ENCODE measurements at regions not wholly inside any gene's neighbourhood (a gene's known extent, or its start where the extent isn't known, plus 50 kb on each side); places are given as distances from the start of the nearest gene placed in this dataset.

DNA sequence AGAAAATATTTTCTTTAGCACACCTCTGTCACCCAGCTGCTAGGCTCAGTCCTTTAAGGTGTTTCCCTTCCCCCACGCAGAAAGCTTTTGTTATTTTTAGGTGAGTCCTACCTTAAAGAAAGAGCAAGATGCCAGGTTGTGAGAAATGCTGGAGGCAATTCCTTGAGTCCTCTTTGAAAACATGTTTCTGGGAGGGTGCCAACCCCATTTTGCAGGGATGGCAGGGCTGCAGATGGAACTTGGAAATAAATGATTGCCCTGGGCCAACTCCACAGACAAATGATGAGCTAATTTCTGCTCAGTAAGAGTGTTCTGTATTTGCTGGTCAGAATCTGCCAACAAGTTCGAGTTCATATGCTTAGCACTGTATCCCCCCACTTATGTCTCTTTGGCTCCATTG is 119.2 kb upstream of the RAB3GAP2 start:
- no peak; the same call in 2 of the 3 replicates for ATAC-seq
- TF ChIP-seq OSR1 (CRISPR knock-in tag; IDR thresholded peaks at IDR 0.05), result no peak
- TF ChIP-seq GLIS3 (CRISPR knock-in tag; IDR thresholded peaks at IDR 0.05), result no peak
- TF ChIP-seq, protein P1, sequence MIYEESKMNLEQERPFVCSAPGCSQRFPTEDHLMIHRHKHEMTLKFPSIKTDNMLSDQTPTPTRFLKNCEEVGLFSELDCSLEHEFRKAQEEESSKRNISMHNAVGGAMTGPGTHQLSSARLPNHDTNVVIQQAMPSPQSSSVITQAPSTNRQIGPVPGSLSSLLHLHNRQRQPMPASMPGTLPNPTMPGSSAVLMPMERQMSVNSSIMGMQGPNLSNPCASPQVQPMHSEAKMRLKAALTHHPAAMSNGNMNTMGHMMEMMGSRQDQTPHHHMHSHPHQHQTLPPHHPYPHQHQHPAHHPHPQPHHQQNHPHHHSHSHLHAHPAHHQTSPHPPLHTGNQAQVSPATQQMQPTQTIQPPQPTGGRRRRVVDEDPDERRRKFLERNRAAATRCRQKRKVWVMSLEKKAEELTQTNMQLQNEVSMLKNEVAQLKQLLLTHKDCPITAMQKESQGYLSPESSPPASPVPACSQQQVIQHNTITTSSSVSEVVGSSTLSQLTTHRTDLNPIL (CRISPR knock-in tag; IDR thresholded peaks at IDR 0.05; ENCODE audit: low read depth), result no peak
- no peak for TF ChIP-seq TSHZ2 (CRISPR knock-in tag; IDR thresholded peaks at IDR 0.05)
- TF ChIP-seq ZNF565 (CRISPR knock-in tag; conservative IDR thresholded peaks at IDR 0.05; ENCODE audit: low read depth), result no peak
- TF ChIP-seq TCF4 (CRISPR knock-in tag; IDR thresholded peaks at IDR 0.05; ENCODE audit: borderline replicate concordance), result no peak

- no peak for ATAC-seq
- TF ChIP-seq OSR1 (CRISPR knock-in tag; IDR thresholded peaks at IDR 0.05) (no peak), ZNF8 (CRISPR knock-in tag; IDR thresholded peaks at IDR 0.05) (no peak), PPARA (CRISPR knock-in tag; IDR thresholded peaks at IDR 0.05; ENCODE audit: borderline replicate concordance) (no peak), GLIS3 (CRISPR knock-in tag; IDR thresholded peaks at IDR 0.05) (no peak), TOX (CRISPR knock-in tag; IDR thresholded peaks at IDR 0.05; ENCODE audit: borderline replicate concordance) (no peak), ARNTL (CRISPR knock-in tag; IDR thresholded peaks at IDR 0.05; ENCODE audit: borderline replicate concordance, low read depth) (no peak), RARB (CRISPR knock-in tag; IDR thresholded peaks at IDR 0.05) (no peak), ZFP3 (CRISPR knock-in tag; IDR thresholded peaks at IDR 0.05) (no peak), PATZ1 (CRISPR knock-in tag; IDR thresholded peaks at IDR 0.05; ENCODE audit: borderline replicate concordance) (no peak), SNAI2 (CRISPR knock-in tag; IDR thresholded peaks at IDR 0.05) (no peak), ZNF565 (CRISPR knock-in tag; conservative IDR thresholded peaks at IDR 0.05; ENCODE audit: low read depth) (no peak), ZNF70 (CRISPR knock-in tag; IDR thresholded peaks at IDR 0.05) (no peak), CSDC2 (CRISPR knock-in tag; IDR thresholded peaks at IDR 0.05) (no peak), ZFP30 (CRISPR knock-in tag; IDR thresholded peaks at IDR 0.05) (no peak)
- TF ChIP-seq, protein P1 (CRISPR knock-in tag; IDR thresholded peaks at IDR 0.05; ENCODE audit: low read depth), result no peak
- TF ChIP-seq, protein P2, sequence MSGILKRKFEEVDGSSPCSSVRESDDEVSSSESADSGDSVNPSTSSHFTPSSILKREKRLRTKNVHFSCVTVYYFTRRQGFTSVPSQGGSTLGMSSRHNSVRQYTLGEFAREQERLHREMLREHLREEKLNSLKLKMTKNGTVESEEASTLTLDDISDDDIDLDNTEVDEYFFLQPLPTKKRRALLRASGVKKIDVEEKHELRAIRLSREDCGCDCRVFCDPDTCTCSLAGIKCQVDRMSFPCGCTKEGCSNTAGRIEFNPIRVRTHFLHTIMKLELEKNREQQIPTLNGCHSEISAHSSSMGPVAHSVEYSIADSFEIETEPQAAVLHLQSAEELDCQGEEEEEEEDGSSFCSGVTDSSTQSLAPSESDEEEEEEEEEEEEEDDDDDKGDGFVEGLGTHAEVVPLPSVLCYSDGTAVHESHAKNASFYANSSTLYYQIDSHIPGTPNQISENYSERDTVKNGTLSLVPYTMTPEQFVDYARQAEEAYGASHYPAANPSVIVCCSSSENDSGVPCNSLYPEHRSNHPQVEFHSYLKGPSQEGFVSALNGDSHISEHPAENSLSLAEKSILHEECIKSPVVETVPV (CRISPR knock-in tag; IDR thresholded peaks at IDR 0.05), result no peak
- TF ChIP-seq, protein P3, sequence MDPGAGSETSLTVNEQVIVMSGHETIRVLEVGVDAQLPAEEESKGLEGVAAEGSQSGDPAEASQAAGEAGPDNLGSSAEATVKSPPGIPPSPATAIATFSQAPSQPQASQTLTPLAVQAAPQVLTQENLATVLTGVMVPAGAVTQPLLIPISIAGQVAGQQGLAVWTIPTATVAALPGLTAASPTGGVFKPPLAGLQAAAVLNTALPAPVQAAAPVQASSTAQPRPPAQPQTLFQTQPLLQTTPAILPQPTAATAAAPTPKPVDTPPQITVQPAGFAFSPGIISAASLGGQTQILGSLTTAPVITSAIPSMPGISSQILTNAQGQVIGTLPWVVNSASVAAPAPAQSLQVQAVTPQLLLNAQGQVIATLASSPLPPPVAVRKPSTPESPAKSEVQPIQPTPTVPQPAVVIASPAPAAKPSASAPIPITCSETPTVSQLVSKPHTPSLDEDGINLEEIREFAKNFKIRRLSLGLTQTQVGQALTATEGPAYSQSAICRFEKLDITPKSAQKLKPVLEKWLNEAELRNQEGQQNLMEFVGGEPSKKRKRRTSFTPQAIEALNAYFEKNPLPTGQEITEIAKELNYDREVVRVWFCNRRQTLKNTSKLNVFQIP (CRISPR knock-in tag; IDR thresholded peaks at IDR 0.05; ENCODE audit: borderline replicate concordance, low read depth), result no peak
Observed at GRCh38 chr1:220389634-220390033, 117.4 kb upstream of the RAB3GAP2 start.
